ENCODE measurements at regions not wholly inside any gene's neighbourhood (a gene's known extent, or its start where the extent isn't known, plus 50 kb on each side); places are given as distances from the start of the nearest gene placed in this dataset.

- Histone ChIP-seq H3K4me3 (ENCODE audit: low read length in 3 of 3) (peak overlapping the region in 2 of 3 donors; percentile 11 to 38), H3K27ac (ENCODE audit: low read depth in 2 of 2, low read length in 2 of 2) (no peak overlapping the region), H3K36me3 (ENCODE audit: control insufficient read depth in 2 of 3, insufficient read depth in 3 of 3, low read length in 3 of 3) (no peaks in the 10 kb centered on the region), H3K27me3 (ENCODE audit: control insufficient read depth, insufficient read depth, low read length) (no peaks in the 10 kb centered on the region), H3K9me3 (ENCODE audit: control insufficient read depth in 2 of 3, insufficient read depth in 1 of 3, low read length in 3 of 3) (no peaks in the 10 kb centered on the region), H3K4me1 (ENCODE audit: control insufficient read depth in 2 of 3, insufficient read depth in 2 of 3, low read depth in 1 of 3, low read length in 3 of 3) (no peaks in the 10 kb centered on the region), H3K9ac (ENCODE audit: low read length in 3 of 3) (no peak overlapping the region)
- DNase-seq = no peak
- FAIRE-seq = no peak
- TF ChIP-seq CTCF (IDR thresholded peaks at IDR 0.05; ENCODE audit: borderline replicate concordance, extremely low read depth, insufficient read depth) = no peak
- intact Hi-C loops (cut with DNase I) = no loop called here
These were observed 634.6 kb upstream of the SOX9 start for GRCh38 chr17:71486261-71486660.

- no peaks in the 10 kb centered on the region for H3K27me3 ChIP-seq (ENCODE audit: control insufficient read depth, insufficient read depth, low read length)
- FAIRE-seq = no peak
- H3K9me3 ChIP-seq (ENCODE audit: control insufficient read depth in 2 of 3, insufficient read depth in 1 of 3, low read length in 3 of 3) = no peaks in the 10 kb centered on the region
- no peak overlapping the region for H3K9ac ChIP-seq (ENCODE audit: low read length in 3 of 3)
- no peak for TF ChIP-seq CTCF (IDR thresholded peaks at IDR 0.05; ENCODE audit: borderline replicate concordance, extremely low read depth, insufficient read depth)
- intact Hi-C loops (cut with DNase I) = no loop called here
- no peak overlapping the region for H3K27ac ChIP-seq (ENCODE audit: low read depth in 2 of 2, low read length in 2 of 2)
- no peaks in the 10 kb centered on the region for H3K4me1 ChIP-seq (ENCODE audit: control insufficient read depth in 2 of 3, insufficient read depth in 2 of 3, low read depth in 1 of 3, low read length in 3 of 3)
- DNase-seq = no peak
- no peaks in the 10 kb centered on the region for H3K36me3 ChIP-seq (ENCODE audit: control insufficient read depth in 2 of 3, insufficient read depth in 3 of 3, low read length in 3 of 3)
- H3K4me3 ChIP-seq (ENCODE audit: low read length in 3 of 3) = no peak overlapping the region
These were observed 632.0 kb upstream of the SOX9 start for GRCh38 chr17:71488851-71489250.

GRCh38 chr17:71494062-71494855 is 626.6 kb upstream of the SOX9 start:
- FAIRE-seq = no peak
- no peak for TF ChIP-seq CTCF (IDR thresholded peaks at IDR 0.05; ENCODE audit: borderline replicate concordance, extremely low read depth, insufficient read depth)
- DNase-seq = no peak
- Histone ChIP-seq H3K4me1 (ENCODE audit: control insufficient read depth in 2 of 3, insufficient read depth in 2 of 3, low read depth in 1 of 3, low read length in 3 of 3) (no peaks in the 10 kb centered on the region), H3K9me3 (ENCODE audit: control insufficient read depth in 2 of 3, insufficient read depth in 1 of 3, low read length in 3 of 3) (no peaks in the 10 kb centered on the region), H3K4me3 (ENCODE audit: low read length in 3 of 3) (no peak overlapping the region), H3K9ac (ENCODE audit: low read length in 3 of 3) (no peak overlapping the region), H3K36me3 (ENCODE audit: control insufficient read depth in 2 of 3, insufficient read depth in 3 of 3, low read length in 3 of 3) (no peaks in the 10 kb centered on the region), H3K27me3 (ENCODE audit: control insufficient read depth, insufficient read depth, low read length) (no peaks in the 10 kb centered on the region), H3K27ac (ENCODE audit: low read depth in 2 of 2, low read length in 2 of 2) (no peak overlapping the region)
- intact Hi-C loops (cut with DNase I) = no loop called here

Measured in kidney (tissue), 13 donors.